Keratinocyte (primary cell): ENCODE measurements at regions not wholly inside any gene's neighbourhood (a gene's known extent, or its start where the extent isn't known, plus 50 kb on each side); places are given as distances from the start of the nearest gene placed in this dataset.

Experiments used
- DNase-seq: peaks from one replicate; pipeline ENCODE4 v3.0.0-alpha.2; 2011; ENCODE audit warnings: low read depth, missing footprints, low spot score
- FAIRE-seq: peaks from 2 replicates; lab custom pipeline; 2011; peaks lifted over from hg19 to GRCh38; lab: Jason Lieb, UNC
- H2AFZ ChIP-seq: 2 replicates; pipeline ENCODE4 v1.6.0; 2012; ENCODE audit warnings: low read length, control low read depth, inconsistent platforms; ENCODE audit not compliant: control insufficient read depth
- H3K27ac ChIP-seq: 2 replicates; pipeline ENCODE4 v1.5.1; 2011; ENCODE audit warnings: low read length; ENCODE audit not compliant: control insufficient read depth, insufficient read depth
- H3K27me3 ChIP-seq: 3 replicates; pipeline ENCODE4 v1.6.0; 2011; ENCODE audit warnings: low read length; ENCODE audit not compliant: control insufficient read depth, insufficient read depth; ENCODE audit errors: extremely low read depth
- H3K36me3 ChIP-seq, 2 experiments: 2 replicates in 1 of 2; 3 replicates in 1 of 2; pipeline ENCODE4 v1.5.1; 2011; ENCODE audit warnings: low read length in 2 of 2, mild to moderate bottlenecking in 1 of 2; ENCODE audit not compliant: control insufficient read depth in 2 of 2, insufficient read depth in 2 of 2; ENCODE audit errors: extremely low read depth in 1 of 2
- H3K4me1 ChIP-seq: 3 replicates; pipeline ENCODE4 v1.5.1; 2011; ENCODE audit warnings: low read length; ENCODE audit not compliant: control insufficient read depth, insufficient read depth; ENCODE audit errors: extremely low read depth
- H3K4me2 ChIP-seq: 3 replicates; pipeline ENCODE4 v1.6.0; 2011; ENCODE audit warnings: low read depth, low read length; ENCODE audit not compliant: control insufficient read depth, insufficient read depth; ENCODE audit errors: extremely low read depth
- H3K4me3 ChIP-seq, 3 experiments: fragments of 200-600 bp in 1 of 3; sonication (generic) in 1 of 3; 2 replicates in 2 of 3; 3 replicates in 1 of 3; pipeline ENCODE4 v1.5.1; 2011 to 2016; ENCODE audit warnings: low read length in 3 of 3, mild to moderate bottlenecking in 3 of 3, control low read depth in 2 of 3, inconsistent platforms in 1 of 3, low read depth in 1 of 3, mixed read lengths in 1 of 3, mixed run types in 1 of 3, moderate library complexity in 1 of 3; ENCODE audit not compliant: control insufficient read depth in 2 of 3, insufficient read depth in 2 of 3; ENCODE audit errors: extremely low read depth in 1 of 3
- H3K79me2 ChIP-seq: 2 replicates; pipeline ENCODE4 v1.6.0; 2012; ENCODE audit warnings: low read length; ENCODE audit not compliant: control insufficient read depth, insufficient read depth
- H3K9ac ChIP-seq: 3 replicates; pipeline ENCODE4 v1.6.0; 2011; ENCODE audit warnings: low read length; ENCODE audit not compliant: control insufficient read depth, insufficient read depth; ENCODE audit errors: extremely low read depth
- H3K9me1 ChIP-seq: 3 replicates; pipeline ENCODE4 v1.6.0; 2011; ENCODE audit warnings: low read length; ENCODE audit not compliant: control insufficient read depth, insufficient read depth; ENCODE audit errors: extremely low read depth
- H3K9me3 ChIP-seq: 2 replicates; pipeline ENCODE4 v1.5.1; 2012; ENCODE audit warnings: low read depth, low read length; ENCODE audit not compliant: control insufficient read depth
- H4K20me1 ChIP-seq: 3 replicates; pipeline ENCODE4 v1.6.0; 2011; ENCODE audit warnings: low read length; ENCODE audit not compliant: control insufficient read depth, insufficient read depth; ENCODE audit errors: extremely low read depth
- EZH2 ChIP-seq: IDR thresholded peaks from one replicate; pipeline ENCODE4 v1.6.1; 2012; ENCODE audit warnings: inconsistent platforms, mild to moderate bottlenecking, low read length, moderate library complexity
- dilution Hi-C: fragments of 300-500 bp; cut with MboI; formaldehyde crosslinking; loops from one replicate; pipeline ENCODE4 v1.7.0; 2020; ENCODE audit warnings: low sequenced_read_pairs; ENCODE audit not compliant: extremely low pct_ligation_motif_present
- TF ChIP-seq, protein P1 (sequence below), 3 experiments: IDR thresholded peaks in 1 of 3; conservative IDR thresholded peaks in 1 of 3; optimal IDR thresholded peaks in 1 of 3; 2 replicates in 2 of 3; 3 replicates in 1 of 3; pipeline versions ENCODE3 to v1.5.1; 2011; ENCODE audit warnings: low read length in 3 of 3, mild to moderate bottlenecking in 3 of 3, moderate library complexity in 2 of 3, control low read depth in 1 of 3, inconsistent platforms in 1 of 3; ENCODE audit not compliant: insufficient read depth in 2 of 3; ENCODE audit errors: extremely low read depth in 1 of 3

DNA sequence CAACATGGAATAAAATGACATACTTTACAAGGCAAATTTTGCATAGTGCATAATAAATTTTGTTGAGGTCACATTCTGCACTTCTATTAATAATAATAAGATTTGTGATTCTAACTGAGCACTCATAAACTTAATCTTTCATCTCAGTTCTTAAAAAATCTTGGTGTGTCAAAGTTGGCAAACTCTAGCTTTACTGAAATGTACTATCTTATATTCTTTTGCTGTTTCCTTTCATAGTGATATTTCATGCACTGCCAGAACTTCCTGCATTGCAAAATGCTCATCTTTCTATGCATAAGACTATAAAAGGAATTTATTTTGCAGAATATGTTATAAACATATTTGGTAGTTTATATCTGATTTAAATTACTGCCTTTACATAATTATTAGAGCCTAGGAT lies 797.6 kb downstream of the ADGRL2 start:
- Histone ChIP-seq H3K9ac (no peak overlapping the region), H3K4me1 (no peaks in the 10 kb centered on the region), H3K4me3 (no peak overlapping the region), H3K79me2 (no peaks in the 10 kb centered on the region), H2AFZ (no peak overlapping the region), H3K4me2 (no peak overlapping the region), H3K27me3 (no peaks in the 10 kb centered on the region), H3K36me3 (no peaks in the 10 kb centered on the region), H4K20me1 (no peaks in the 10 kb centered on the region), H3K9me3 (no peaks in the 10 kb centered on the region), H3K27ac (no peak overlapping the region), H3K9me1 (no peaks in the 10 kb centered on the region)
- dilution Hi-C loops = no loop called here
- FAIRE-seq (no peak), DNase-seq (no peak)
- TF ChIP-seq, protein P1, sequence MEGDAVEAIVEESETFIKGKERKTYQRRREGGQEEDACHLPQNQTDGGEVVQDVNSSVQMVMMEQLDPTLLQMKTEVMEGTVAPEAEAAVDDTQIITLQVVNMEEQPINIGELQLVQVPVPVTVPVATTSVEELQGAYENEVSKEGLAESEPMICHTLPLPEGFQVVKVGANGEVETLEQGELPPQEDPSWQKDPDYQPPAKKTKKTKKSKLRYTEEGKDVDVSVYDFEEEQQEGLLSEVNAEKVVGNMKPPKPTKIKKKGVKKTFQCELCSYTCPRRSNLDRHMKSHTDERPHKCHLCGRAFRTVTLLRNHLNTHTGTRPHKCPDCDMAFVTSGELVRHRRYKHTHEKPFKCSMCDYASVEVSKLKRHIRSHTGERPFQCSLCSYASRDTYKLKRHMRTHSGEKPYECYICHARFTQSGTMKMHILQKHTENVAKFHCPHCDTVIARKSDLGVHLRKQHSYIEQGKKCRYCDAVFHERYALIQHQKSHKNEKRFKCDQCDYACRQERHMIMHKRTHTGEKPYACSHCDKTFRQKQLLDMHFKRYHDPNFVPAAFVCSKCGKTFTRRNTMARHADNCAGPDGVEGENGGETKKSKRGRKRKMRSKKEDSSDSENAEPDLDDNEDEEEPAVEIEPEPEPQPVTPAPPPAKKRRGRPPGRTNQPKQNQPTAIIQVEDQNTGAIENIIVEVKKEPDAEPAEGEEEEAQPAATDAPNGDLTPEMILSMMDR (optimal IDR thresholded peaks at IDR 0.05 in 1 of 3, IDR thresholded peaks at IDR 0.05 in 1 of 3, conservative IDR thresholded peaks at IDR 0.05 in 1 of 3; ENCODE audit: extremely low read depth in 1 of 3, insufficient read depth in 2 of 3, low read length in 3 of 3) = no peak
- TF ChIP-seq EZH2 = no peak

DNA sequence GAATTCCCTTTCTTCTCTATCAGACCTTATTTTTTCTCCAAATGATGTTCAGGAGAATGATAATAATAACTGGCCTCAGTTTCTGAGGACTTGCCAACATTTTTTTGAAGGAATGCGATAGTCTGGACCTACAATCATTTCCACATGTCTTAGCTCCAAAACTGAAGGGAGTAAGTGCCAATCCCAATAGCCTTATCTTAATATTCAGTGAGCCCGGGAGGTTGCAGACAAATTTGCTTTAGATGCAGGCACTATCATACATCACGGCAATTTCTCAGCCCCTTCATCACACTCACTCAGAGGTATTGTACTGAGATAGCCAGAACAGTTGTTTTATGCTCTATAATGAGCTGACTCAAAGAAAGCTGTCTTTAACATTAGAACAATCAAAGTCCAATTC lies 796.9 kb downstream of the ADGRL2 start:
- no peaks in the 10 kb centered on the region for H4K20me1 ChIP-seq
- no peaks in the 10 kb centered on the region for H3K9me3 ChIP-seq
- no peak overlapping the region for H2AFZ ChIP-seq
- no peak overlapping the region for H3K4me3 ChIP-seq
- H3K4me1 ChIP-seq = no peaks in the 10 kb centered on the region
- H3K9me1 ChIP-seq = no peaks in the 10 kb centered on the region
- FAIRE-seq (no peak), DNase-seq (no peak)
- TF ChIP-seq, protein P1 (optimal IDR thresholded peaks at IDR 0.05 in 1 of 3, IDR thresholded peaks at IDR 0.05 in 1 of 3, conservative IDR thresholded peaks at IDR 0.05 in 1 of 3; ENCODE audit: extremely low read depth in 1 of 3, insufficient read depth in 2 of 3, low read length in 3 of 3) = no peak
- TF ChIP-seq EZH2 = no peak
- no peak overlapping the region for H3K9ac ChIP-seq
- H3K36me3 ChIP-seq = no peaks in the 10 kb centered on the region
- no peaks in the 10 kb centered on the region for H3K79me2 ChIP-seq
- H3K27ac ChIP-seq = no peak overlapping the region
- dilution Hi-C loops = no loop called here
- no peak overlapping the region for H3K4me2 ChIP-seq
- H3K27me3 ChIP-seq = no peaks in the 10 kb centered on the region
